HUDEP-2 (cell line): ENCODE measurements at regions not wholly inside any gene's neighbourhood (a gene's known extent, or its start where the extent isn't known, plus 50 kb on each side); places are given as distances from the start of the nearest gene placed in this dataset.

ENCODE experiments used
- DNase-seq, 76 experiments: peaks; one replicate each; lab custom pipeline; 2025; ENCODE audit not compliant: unreplicated experiment in 76 of 76; lab: John Stamatoyannopoulos, UW

GRCh38 chr9:89743573-89744254 lies 138.9 kb downstream of the GADD45G start:
- DNase-seq: no peak

- DNase-seq: no peak
Measured at GRCh38 chr9:89744255-89744648, 139.4 kb downstream of the GADD45G start.

- DNase-seq: no peak
Measured at GRCh38 chr9:89744730-89745129, 139.9 kb downstream of the GADD45G start.

- DNase-seq: no peak
Measured at GRCh38 chr9:89745601-89746376, 141.0 kb downstream of the GADD45G start.

GRCh38 chr9:89746385-89747116 lies 141.7 kb downstream of the GADD45G start:
- no peak for DNase-seq

- DNase-seq: no peak
Measured at GRCh38 chr9:89747596-89747995, 142.8 kb downstream of the GADD45G start.

- no peak for DNase-seq
Measured at GRCh38 chr9:89748021-89748670, 143.3 kb downstream of the GADD45G start.

- no peak for DNase-seq
Measured at GRCh38 chr9:89748831-89749499, 144.2 kb downstream of the GADD45G start.

- DNase-seq: no peak
Measured at GRCh38 chr9:89749500-89750116, 144.8 kb downstream of the GADD45G start.

GRCh38 chr9:89750117-89750791 lies 145.4 kb downstream of the GADD45G start:
- DNase-seq: no peak

- no peak for DNase-seq
Measured at GRCh38 chr9:89751079-89751825, 146.4 kb downstream of the GADD45G start.

GRCh38 chr9:89752154-89752553 lies 147.3 kb downstream of the GADD45G start:
- DNase-seq: no peak

- no peak for DNase-seq
Measured at GRCh38 chr9:89753472-89754055, 148.8 kb downstream of the GADD45G start.

GRCh38 chr9:89754193-89754592 lies 149.4 kb downstream of the GADD45G start:
- no peak for DNase-seq

GRCh38 chr9:89755821-89756220 lies 151.0 kb downstream of the GADD45G start:
- no peak for DNase-seq

GRCh38 chr9:89756891-89757537 lies 152.2 kb downstream of the GADD45G start:
- DNase-seq: no peak

GRCh38 chr9:89757776-89758528 lies 153.1 kb downstream of the GADD45G start:
- no peak for DNase-seq
